Activated CD8-positive, alpha-beta memory T cell treated with anti-CD3 and anti-CD28 coated beads, Interleukin-2, amount 10 ng/mL, durations not matched to agents 7 days and 5 days (primary cell): ENCODE measurements at regions not wholly inside any gene's neighbourhood (a gene's known extent, or its start where the extent isn't known, plus 50 kb on each side); places are given as distances from the start of the nearest gene placed in this dataset.
"Not testable (repeated sequence)": the region's sequence is repeated elsewhere in the genome, so short reads cannot be mapped to it uniquely, and the experiment has no call there.

Source experiments
- ATAC-seq: fragments of 150-1000 bp; cut with Tn5 transposase; one replicate; pipeline ENCODE4 v1.10.0; 2021; ENCODE audit warnings: moderate library complexity
- CTCF ChIA-PET: fragments of 350-600 bp; sonication (Branson Sonifier 250); formaldehyde crosslinking; loops from one replicate; lab custom pipeline; 2021; ENCODE audit warnings: antibody characterized with exemption; lab: Charles Lee
- DNase-seq: peaks from one replicate; pipeline ENCODE4 v3.0.0-alpha.2; 2020
- H3K27ac Mint-ChIP-seq: one replicate; pipeline ENCODE4 v1.8.0; 2021; ENCODE audit warnings: mild to moderate bottlenecking, mixed read lengths
- H3K27me3 Mint-ChIP-seq: one replicate; pipeline ENCODE4 v1.8.0; 2021; ENCODE audit warnings: mixed read lengths
- H3K36me3 Mint-ChIP-seq: one replicate; pipeline ENCODE4 v1.8.0; 2021; ENCODE audit warnings: mild to moderate bottlenecking, mixed read lengths
- H3K4me1 Mint-ChIP-seq: one replicate; pipeline ENCODE4 v1.8.0; 2021; ENCODE audit warnings: mixed read lengths
- H3K4me3 Mint-ChIP-seq: one replicate; pipeline ENCODE4 v1.8.0; 2021; ENCODE audit warnings: mild to moderate bottlenecking, moderate library complexity, mixed read lengths
- H3K9me3 Mint-ChIP-seq: one replicate; pipeline ENCODE4 v1.8.0; 2022; ENCODE audit warnings: low read depth, mixed read lengths

DNA sequence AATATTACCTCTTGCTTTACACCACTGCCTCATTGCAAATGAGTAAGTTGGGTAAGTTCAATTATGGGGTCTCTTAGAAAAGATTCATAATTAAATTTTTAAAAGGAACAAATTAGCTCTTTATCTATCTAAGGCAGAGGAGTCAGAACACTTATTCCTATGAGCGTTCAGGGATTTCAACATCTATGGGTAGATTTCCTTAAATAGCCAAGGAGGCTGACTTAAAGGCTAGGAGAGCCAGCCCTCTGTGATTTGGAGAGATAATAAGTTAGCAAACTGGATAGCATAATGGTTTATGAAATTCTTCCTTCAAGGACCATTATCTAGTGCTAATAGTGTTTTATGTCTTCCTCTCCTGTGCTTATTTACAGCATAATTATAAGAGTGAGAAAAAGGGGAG is 387.7 kb downstream of the STK39 start:
- DNase-seq: no peak
- no peak overlapping the region for H3K4me3 Mint-ChIP-seq
- H3K36me3 Mint-ChIP-seq: no peaks in the 10 kb centered on the region
- H3K4me1 Mint-ChIP-seq: peaks cover 10% of the 10 kb centered on the region
- H3K27me3 Mint-ChIP-seq: peaks cover 28% of the 10 kb centered on the region
- no peak overlapping the region for H3K27ac Mint-ChIP-seq
- H3K9me3 Mint-ChIP-seq: no peaks in the 10 kb centered on the region
- CTCF ChIA-PET: interaction anchor here (1.2 kb wide), 1 partner anchor 259 kb away, joined by 4 read pairs; no protein-coding TSS in a partner anchor
- ATAC-seq: no peak

DNA sequence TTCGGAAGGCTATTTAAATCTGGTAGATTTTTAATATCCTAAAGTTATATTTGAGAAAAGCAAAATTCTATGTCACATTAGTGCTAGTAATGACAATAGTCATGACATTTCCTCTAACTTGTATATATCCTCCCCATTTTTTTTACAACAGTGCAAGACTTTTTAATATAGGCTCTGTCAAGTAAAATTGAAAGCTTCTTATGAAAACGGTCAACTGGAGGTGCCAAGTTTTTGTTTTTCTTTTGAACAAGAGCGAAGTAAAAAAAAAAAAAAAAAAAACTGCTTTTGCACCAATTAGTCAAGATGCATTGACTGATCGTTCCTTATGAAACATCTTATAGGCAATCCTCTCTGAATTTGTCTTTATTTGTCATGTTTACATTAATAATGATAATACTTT is 389.3 kb downstream of the STK39 start:
- ATAC-seq (no peak), DNase-seq (no peak)
- Mint-ChIP-seq H3K4me3 (no peak overlapping the region), H3K4me1 (peaks cover 5% of the 10 kb centered on the region), H3K27ac (no peak overlapping the region), H3K27me3 (peaks cover 28% of the 10 kb centered on the region), H3K9me3 (no peaks in the 10 kb centered on the region), H3K36me3 (no peaks in the 10 kb centered on the region)
- CTCF ChIA-PET: interaction anchor here (0.7 kb wide), 1 partner anchor 1259 kb away, joined by 4 read pairs; no protein-coding TSS in a partner anchor

DNA sequence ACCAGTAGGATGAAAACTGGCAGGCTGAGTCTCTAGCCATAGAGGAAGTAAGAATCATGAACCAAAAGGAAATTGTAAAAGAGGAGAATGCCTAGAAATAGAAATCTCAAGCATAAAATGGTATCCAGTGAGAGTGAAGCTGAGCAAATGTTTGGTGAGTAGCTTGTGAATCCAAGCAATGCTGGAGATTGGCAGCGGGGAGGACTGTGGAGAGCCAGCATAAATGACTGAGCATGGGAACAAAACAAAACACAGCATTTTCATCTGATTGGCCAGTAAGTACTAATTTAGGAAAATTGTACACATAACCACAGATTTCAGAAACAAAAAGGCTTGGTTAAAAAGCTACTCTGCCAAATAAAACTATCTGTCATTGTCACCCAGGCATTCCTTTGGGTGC is 390.0 kb downstream of the STK39 start:
- no peak overlapping the region for H3K27ac Mint-ChIP-seq
- H3K4me3 Mint-ChIP-seq: no peak overlapping the region
- no peaks in the 10 kb centered on the region for H3K36me3 Mint-ChIP-seq
- CTCF ChIA-PET: interaction anchor here (0.7 kb wide), 1 partner anchor 1260 kb away, joined by 4 read pairs; no protein-coding TSS in a partner anchor
- no peaks in the 10 kb centered on the region for H3K9me3 Mint-ChIP-seq
- DNase-seq: no peak
- no peak for ATAC-seq
- H3K27me3 Mint-ChIP-seq: peaks cover 24% of the 10 kb centered on the region
- H3K4me1 Mint-ChIP-seq: no peaks in the 10 kb centered on the region

DNA sequence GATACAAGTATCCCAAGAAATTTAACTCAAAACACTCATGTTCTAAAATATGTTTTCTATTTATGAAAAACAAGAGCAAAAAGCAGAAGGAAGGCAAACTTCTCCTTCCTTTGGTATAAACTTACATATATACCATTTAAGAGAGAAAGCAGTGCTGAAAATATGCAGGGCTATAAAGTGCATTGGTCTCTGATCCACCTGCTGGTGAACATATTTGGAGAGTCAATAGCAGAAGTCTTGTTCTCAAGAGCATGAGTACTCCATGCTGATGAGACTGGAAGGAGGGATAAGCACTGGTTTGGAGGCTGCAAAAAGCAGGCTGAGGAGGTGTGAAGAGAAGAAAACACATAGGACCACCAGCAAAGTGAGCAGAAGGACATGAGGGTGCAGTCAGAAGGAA is 391.2 kb downstream of the STK39 start:
- peaks cover 17% of the 10 kb centered on the region for H3K27me3 Mint-ChIP-seq
- H3K36me3 Mint-ChIP-seq: no peaks in the 10 kb centered on the region
- no peak for ATAC-seq
- H3K4me3 Mint-ChIP-seq: no peak overlapping the region
- no peaks in the 10 kb centered on the region for H3K4me1 Mint-ChIP-seq
- DNase-seq: no peak
- no peak overlapping the region for H3K27ac Mint-ChIP-seq
- no peaks in the 10 kb centered on the region for H3K9me3 Mint-ChIP-seq
- CTCF ChIA-PET: no interaction called here

DNA sequence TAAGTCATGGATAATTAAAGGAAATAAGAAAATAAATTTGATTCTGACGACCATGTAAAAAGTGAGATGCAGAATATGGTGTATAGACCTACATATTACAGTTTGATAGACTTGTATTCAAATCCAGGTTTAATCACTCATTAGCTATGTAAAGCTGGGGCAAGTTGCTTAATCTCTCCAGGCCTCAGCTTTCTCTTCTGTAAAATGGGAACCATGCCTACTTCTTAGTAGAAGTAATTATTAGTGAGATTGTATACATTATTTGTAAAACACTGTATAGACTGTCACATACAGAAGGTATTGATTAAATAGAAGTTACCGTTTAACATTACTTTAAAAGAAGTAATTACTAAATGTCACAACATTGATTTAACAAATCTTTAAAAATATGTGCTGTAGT is 392.2 kb downstream of the STK39 start:
- H3K4me3 Mint-ChIP-seq: no peak overlapping the region
- no peaks in the 10 kb centered on the region for H3K4me1 Mint-ChIP-seq
- DNase-seq (no peak), ATAC-seq (no peak)
- H3K27ac Mint-ChIP-seq: no peak overlapping the region
- peaks cover 11% of the 10 kb centered on the region for H3K27me3 Mint-ChIP-seq
- no peaks in the 10 kb centered on the region for H3K9me3 Mint-ChIP-seq
- CTCF ChIA-PET: no interaction called here
- H3K36me3 Mint-ChIP-seq: no peaks in the 10 kb centered on the region

DNA sequence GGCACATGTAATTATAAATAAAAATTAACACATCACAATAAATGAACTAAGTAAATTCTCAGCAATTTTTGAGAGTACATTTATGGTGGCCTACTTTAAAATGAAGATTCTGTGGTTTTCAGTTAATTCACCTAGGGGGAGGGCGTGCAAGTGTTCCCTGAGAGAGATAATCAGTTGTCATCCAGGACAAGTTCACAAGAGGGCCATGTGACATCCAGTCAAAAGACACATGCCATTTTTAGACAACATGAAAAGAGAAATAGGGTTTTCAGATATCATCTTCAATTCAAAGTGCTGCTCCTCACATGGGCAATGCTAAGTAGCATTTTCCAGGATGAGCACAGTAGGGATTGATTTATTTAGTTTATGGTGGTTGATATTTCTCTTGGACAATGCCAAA is 393.7 kb downstream of the STK39 start:
- Mint-ChIP-seq H3K4me1 (no peaks in the 10 kb centered on the region), H3K4me3 (no peak overlapping the region), H3K9me3 (no peaks in the 10 kb centered on the region), H3K27me3 (peaks cover 7% of the 10 kb centered on the region), H3K27ac (no peak overlapping the region), H3K36me3 (no peaks in the 10 kb centered on the region)
- CTCF ChIA-PET: no interaction called here
- no peak for ATAC-seq
- no peak for DNase-seq

DNA sequence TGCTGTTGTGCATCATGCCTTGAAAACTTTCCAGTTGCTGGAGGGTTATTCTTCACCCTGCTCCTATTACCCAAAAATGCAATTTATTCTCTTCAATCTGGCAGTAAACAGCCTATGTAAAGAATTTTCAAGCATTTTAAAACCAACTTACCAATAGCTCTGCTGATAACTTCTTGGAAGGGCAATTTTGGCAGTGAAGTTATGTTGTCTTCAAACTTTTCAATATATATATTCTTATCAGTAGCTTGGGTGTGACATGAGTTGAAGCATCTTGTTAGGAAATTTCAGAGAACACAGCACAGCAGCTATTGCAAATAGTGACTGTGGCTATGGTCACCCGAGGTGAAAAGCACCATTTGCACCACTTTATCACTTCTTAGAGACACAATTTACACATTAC is 395.5 kb downstream of the STK39 start:
- H3K36me3 Mint-ChIP-seq: no peaks in the 10 kb centered on the region
- CTCF ChIA-PET: no interaction called here
- no peak overlapping the region for H3K4me3 Mint-ChIP-seq

DNA sequence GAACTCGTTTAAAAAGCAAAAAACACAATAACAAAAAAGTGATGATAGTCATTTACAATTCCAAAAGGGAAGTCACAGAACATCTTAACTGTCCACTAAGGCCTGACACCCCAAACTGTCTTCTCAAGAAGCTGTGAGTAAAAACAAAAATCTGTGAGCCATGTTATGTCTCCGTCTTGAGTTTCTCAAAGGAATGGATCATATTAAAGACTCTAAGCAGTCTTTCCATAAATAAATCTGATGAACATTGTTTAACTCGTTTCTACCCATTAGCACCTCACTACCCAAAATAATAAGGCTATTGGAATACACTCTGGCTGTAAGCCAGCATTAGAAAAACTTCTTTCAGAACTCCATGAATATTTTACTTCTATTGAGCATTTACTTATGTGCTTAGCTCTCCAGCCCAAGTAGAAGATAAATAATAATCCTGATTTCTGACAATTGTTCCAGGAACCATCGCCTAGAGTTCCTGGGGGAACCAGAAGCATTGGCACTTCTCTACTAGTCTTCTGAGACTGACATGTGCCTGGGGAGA is 396.0 kb downstream of the STK39 start:
- H3K4me1 Mint-ChIP-seq: peaks cover 6% of the 10 kb centered on the region

More for the DNA sequence above, 395.5 kb downstream of the STK39 start:
- Mint-ChIP-seq H3K9me3 (no peaks in the 10 kb centered on the region), H3K27ac (no peak overlapping the region), H3K4me1 (peaks cover 6% of the 10 kb centered on the region), H3K27me3 (peaks cover 7% of the 10 kb centered on the region)
- no peak for ATAC-seq
- DNase-seq: no peak

DNA sequence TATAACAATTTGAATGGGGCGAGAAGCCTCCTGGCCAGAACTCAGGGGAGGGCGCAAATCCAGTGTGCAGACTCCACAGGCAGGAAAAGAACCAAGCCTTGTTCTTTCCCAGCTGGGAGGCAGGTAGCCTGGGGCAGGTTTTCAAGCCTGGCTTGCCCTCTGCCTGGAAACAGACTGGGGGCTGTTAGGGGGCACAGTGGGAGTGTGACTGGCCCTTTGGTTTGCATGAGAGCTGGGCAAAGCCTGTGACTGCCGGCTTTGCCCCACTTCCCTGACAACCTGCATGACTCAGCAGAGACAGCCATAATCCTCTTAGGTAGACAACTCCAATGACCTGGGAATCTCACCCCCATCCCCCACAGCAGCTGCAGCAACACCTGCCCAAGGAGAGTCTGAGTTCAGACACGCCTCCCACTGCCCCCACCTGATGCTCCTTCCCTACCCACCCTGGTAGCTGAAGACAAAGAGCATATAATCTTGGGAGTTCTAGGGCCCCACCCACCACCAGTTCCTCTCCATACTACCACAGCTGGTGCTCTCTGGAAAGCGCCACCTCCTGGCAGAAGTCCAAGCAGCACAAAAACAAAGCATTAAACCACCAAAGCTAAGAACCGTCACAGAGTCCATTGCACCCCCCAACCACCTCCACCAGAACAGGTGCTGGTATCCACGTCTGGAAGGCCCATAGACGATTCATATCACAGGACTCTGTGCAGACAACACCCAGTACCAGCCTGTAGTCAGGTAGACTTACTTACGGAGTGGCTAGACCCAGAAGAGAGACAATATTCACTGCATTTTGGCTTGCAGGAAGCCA is 402.5 kb downstream of the STK39 start:
- CTCF ChIA-PET: no interaction called here
- H3K4me1 Mint-ChIP-seq: peaks cover 6% of the 10 kb centered on the region

More for the DNA sequence above, 396.0 kb downstream of the STK39 start:
- CTCF ChIA-PET: no interaction called here
- no peaks in the 10 kb centered on the region for H3K9me3 Mint-ChIP-seq
- H3K36me3 Mint-ChIP-seq: no peaks in the 10 kb centered on the region
- no peak for DNase-seq
- H3K4me3 Mint-ChIP-seq: no peak overlapping the region
- H3K27ac Mint-ChIP-seq: no peak overlapping the region
- ATAC-seq: no peak
- peaks cover 4% of the 10 kb centered on the region for H3K27me3 Mint-ChIP-seq

DNA sequence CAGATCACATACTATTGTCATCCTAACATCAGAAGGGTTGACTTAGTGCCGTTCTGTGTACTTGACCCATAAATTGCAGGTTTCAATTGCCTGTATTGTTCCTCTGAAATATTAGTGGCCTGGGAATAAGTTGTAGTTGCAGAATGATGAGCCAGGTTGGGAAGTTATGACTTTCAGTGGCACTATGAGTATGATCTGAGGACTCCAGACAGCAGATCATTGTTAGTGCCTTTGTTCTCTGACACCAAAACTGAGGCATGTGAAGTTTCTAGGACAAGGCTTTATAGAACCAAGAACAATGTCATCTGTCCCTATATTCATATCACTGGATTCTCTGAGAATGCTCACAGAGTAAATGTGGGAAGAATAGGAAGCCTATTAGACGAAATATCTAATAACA is 403.7 kb downstream of the STK39 start:
- DNase-seq (no peak), ATAC-seq (no peak)
- H3K4me3 Mint-ChIP-seq: no peak overlapping the region
- H3K27ac Mint-ChIP-seq: no peak overlapping the region
- no peaks in the 10 kb centered on the region for H3K36me3 Mint-ChIP-seq
- H3K9me3 Mint-ChIP-seq: no peaks in the 10 kb centered on the region
- peaks cover 6% of the 10 kb centered on the region for H3K4me1 Mint-ChIP-seq
- CTCF ChIA-PET: no interaction called here
- no peaks in the 10 kb centered on the region for H3K27me3 Mint-ChIP-seq

More for the DNA sequence above, 402.5 kb downstream of the STK39 start:
- Mint-ChIP-seq H3K36me3 (no peaks in the 10 kb centered on the region), H3K4me3 (no peak overlapping the region), H3K27ac (no peak overlapping the region), H3K9me3 (no peaks in the 10 kb centered on the region), H3K27me3 (no peaks in the 10 kb centered on the region)
- no peak for DNase-seq
- no peak for ATAC-seq

DNA sequence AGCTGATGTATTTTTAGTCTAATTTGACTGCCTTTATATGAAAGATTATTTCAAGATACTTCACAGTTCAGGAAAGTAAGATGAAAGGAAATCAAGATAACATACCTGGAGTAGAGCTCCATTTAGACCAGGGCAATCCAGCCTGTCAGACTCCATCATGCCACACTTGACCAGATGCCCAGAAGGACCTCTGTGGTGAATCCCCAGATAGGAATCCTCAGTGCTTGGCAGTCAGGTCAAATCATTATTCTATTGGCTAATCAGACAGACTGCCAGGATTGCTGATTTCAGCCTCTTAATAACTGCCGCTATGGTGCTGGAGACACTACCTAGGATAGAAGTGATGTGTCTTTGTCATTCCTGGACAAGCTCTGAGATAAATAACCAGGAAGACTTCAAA is 404.2 kb downstream of the STK39 start:
- ATAC-seq: no peak
- CTCF ChIA-PET: no interaction called here
- Mint-ChIP-seq H3K27me3 (no peaks in the 10 kb centered on the region), H3K36me3 (no peaks in the 10 kb centered on the region), H3K4me3 (no peak overlapping the region), H3K9me3 (no peaks in the 10 kb centered on the region), H3K27ac (no peak overlapping the region), H3K4me1 (peaks cover 6% of the 10 kb centered on the region)
- DNase-seq: no peak

DNA sequence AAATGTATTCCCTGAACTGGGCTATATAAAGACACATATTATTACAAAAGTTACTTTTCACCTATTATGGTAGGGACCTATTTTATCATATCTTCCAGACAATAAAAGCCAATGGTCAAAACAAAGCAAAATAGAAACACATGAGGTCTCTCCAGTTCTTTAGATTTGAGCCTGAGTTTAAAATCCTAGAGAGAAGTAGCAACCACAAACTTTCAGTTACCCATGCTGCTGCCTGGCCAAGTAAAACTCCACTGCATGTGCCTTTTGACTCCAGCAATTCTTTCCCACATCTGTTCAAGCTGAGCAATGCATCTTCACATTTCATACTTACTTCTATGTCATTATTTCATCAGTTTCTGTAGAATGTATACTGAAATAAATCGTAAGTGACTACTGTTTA is 405.3 kb downstream of the STK39 start:
- no peak for ATAC-seq
- H3K27ac Mint-ChIP-seq: no peak overlapping the region
- H3K9me3 Mint-ChIP-seq: no peaks in the 10 kb centered on the region
- no peaks in the 10 kb centered on the region for H3K4me1 Mint-ChIP-seq
- CTCF ChIA-PET: no interaction called here
- H3K36me3 Mint-ChIP-seq: no peaks in the 10 kb centered on the region
- no peak overlapping the region for H3K4me3 Mint-ChIP-seq
- no peaks in the 10 kb centered on the region for H3K27me3 Mint-ChIP-seq
- no peak for DNase-seq

DNA sequence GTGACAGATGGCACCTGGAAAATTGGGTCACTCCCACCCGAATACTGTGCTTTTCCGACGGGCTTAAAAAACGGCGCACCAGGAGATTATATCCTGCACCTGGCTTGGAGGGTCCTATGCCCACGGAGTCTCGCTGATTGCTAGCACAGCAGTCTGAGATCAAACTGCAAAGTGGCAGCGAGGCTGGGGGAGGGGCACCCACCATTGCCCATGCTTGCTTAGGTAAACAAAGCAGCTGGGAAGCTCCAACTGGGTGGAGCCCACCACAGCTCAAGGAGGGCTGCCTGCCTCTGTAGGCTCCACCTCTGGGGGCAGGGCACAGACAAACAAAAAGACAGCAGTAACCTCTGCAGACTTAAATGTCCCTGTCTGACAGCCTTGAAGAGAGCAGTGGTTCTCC is 412.1 kb downstream of the STK39 start:
- H3K27me3 Mint-ChIP-seq, ATAC-seq, H3K27ac Mint-ChIP-seq, CTCF ChIA-PET, H3K4me3 Mint-ChIP-seq, H3K4me1 Mint-ChIP-seq, DNase-seq, H3K36me3 Mint-ChIP-seq, H3K9me3 Mint-ChIP-seq: not testable (repeated sequence)

DNA sequence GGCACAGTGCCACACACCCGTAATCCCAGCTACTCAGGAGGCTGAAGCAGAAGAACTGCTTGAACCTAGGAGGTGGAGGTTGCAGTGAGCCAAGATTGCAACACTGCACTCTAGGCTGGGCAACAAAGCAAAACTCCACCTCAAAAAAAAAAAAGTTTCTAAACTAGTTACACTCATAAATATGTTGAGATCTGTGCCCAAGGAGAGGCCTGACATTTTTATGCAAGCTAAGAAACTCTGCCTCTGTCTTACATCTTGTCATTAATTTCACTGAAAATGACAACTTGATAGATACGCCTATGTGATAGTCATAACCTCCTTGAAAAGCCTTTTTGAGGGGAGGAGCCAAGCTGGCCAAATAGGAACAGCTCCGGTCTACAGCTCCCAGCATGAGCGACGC is 412.7 kb downstream of the STK39 start:
- Mint-ChIP-seq H3K36me3 (no peaks in the 10 kb centered on the region), H3K27me3 (no peaks in the 10 kb centered on the region), H3K9me3 (no peaks in the 10 kb centered on the region), H3K4me1 (no peaks in the 10 kb centered on the region), H3K4me3 (no peak overlapping the region), H3K27ac (no peak overlapping the region)
- ATAC-seq (no peak), DNase-seq (no peak)
- CTCF ChIA-PET: no interaction called here
